ENCODE measurements at regions not wholly inside any gene's neighbourhood (a gene's known extent, or its start where the extent isn't known, plus 50 kb on each side); places are given as distances from the start of the nearest gene placed in this dataset.

DNA sequence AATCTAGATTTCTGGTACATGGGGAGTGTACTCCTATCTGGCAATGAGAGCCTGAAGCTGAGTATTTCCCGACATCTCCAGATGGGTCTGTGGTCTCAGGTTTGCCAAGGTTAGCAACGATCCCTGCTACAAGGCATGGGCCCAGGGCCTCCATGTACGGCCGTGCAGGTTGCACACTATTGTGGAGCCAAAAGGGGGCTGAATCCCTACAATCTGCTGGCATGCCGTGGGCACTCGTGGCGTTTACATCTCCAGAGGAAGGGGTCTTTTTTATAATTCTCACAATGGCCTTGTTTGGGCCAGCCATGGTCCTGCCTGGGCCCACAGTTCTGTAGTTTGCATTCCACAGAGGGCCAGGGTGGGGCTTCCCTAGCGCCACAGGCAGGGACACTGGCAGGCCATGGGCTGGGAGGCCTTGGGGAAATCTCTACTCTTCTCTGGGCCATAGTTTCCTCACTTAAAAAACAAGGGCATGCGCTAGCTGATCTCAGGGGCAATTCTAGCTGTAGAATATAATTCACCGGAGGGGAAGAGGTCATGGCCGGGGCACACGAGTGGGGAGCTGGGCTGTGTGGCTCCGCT is 68.9 kb upstream of the TLE3 start:
- TF ChIP-seq, protein P1, sequence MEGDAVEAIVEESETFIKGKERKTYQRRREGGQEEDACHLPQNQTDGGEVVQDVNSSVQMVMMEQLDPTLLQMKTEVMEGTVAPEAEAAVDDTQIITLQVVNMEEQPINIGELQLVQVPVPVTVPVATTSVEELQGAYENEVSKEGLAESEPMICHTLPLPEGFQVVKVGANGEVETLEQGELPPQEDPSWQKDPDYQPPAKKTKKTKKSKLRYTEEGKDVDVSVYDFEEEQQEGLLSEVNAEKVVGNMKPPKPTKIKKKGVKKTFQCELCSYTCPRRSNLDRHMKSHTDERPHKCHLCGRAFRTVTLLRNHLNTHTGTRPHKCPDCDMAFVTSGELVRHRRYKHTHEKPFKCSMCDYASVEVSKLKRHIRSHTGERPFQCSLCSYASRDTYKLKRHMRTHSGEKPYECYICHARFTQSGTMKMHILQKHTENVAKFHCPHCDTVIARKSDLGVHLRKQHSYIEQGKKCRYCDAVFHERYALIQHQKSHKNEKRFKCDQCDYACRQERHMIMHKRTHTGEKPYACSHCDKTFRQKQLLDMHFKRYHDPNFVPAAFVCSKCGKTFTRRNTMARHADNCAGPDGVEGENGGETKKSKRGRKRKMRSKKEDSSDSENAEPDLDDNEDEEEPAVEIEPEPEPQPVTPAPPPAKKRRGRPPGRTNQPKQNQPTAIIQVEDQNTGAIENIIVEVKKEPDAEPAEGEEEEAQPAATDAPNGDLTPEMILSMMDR (IDR thresholded peaks at IDR 0.05) = no peak
- no peak for TF ChIP-seq POLR2A (IDR thresholded peaks at IDR 0.05)
